AML-193 (cell line): ENCODE measurements at regions not wholly inside any gene's neighbourhood (a gene's known extent, or its start where the extent isn't known, plus 50 kb on each side); places are given as distances from the start of the nearest gene placed in this dataset.

ENCODE experiments used
- DNase-seq, 2 experiments: peaks; one replicate each; lab custom pipeline; 2025; lab: John Stamatoyannopoulos, UW

GRCh38 chr18:67586101-67586500, 69.6 kb upstream of the DSEL start:
- DNase-seq, result no peak

- DNase-seq, result no peak
Measured at GRCh38 chr18:67583621-67584020, 67.1 kb upstream of the DSEL start.

GRCh38 chr18:67582488-67582887, 66.0 kb upstream of the DSEL start:
- DNase-seq, result no peak

- no peak for DNase-seq
Measured at GRCh38 chr18:67581178-67581577, 64.7 kb upstream of the DSEL start.

GRCh38 chr18:67577386-67577785, 60.9 kb upstream of the DSEL start:
- no peak for DNase-seq

GRCh38 chr18:67574749-67575148, 58.2 kb upstream of the DSEL start:
- no peak for DNase-seq

GRCh38 chr18:67568166-67568565, 51.6 kb upstream of the DSEL start:
- DNase-seq, result no peak
